NOMO-1 treated with dmso at 0.1 percent for 144 hours (cell line): ENCODE measurements at regions not wholly inside any gene's neighbourhood (a gene's known extent, or its start where the extent isn't known, plus 50 kb on each side); places are given as distances from the start of the nearest gene placed in this dataset.
"Not testable (repeated sequence)": the region's sequence is repeated elsewhere in the genome, so short reads cannot be mapped to it uniquely, and the experiment has no call there.

Source experiments
- DNase-seq: peaks from one replicate; lab custom pipeline; 2025; ENCODE audit not compliant: unreplicated experiment; lab: John Stamatoyannopoulos, UW

GRCh38 chrX:63581906-63582305 is 203.1 kb downstream of the ARHGEF9 start:
- DNase-seq: no peak

- no peak for DNase-seq
Measured at GRCh38 chrX:63581398-63581797, 203.6 kb downstream of the ARHGEF9 start.

- no peak for DNase-seq
Measured at GRCh38 chrX:63576533-63576932, 208.5 kb downstream of the ARHGEF9 start.

GRCh38 chrX:63575700-63576099 is 209.3 kb downstream of the ARHGEF9 start:
- not testable (repeated sequence) for DNase-seq

- no peak for DNase-seq
Measured at GRCh38 chrX:63566856-63567255, 215.7 kb upstream of the SPIN4 start.

GRCh38 chrX:63561425-63561824 is 210.3 kb upstream of the SPIN4 start:
- no peak for DNase-seq

GRCh38 chrX:63560601-63561218 is 209.6 kb upstream of the SPIN4 start:
- peak; percentile 27 for DNase-seq

- no peak for DNase-seq
Measured at GRCh38 chrX:63551856-63552255, 200.7 kb upstream of the SPIN4 start.

GRCh38 chrX:63530654-63531053 is 179.5 kb upstream of the SPIN4 start:
- no peak for DNase-seq

- no peak for DNase-seq
Measured at GRCh38 chrX:63529961-63530360, 178.8 kb upstream of the SPIN4 start.

GRCh38 chrX:63526863-63527262 is 175.7 kb upstream of the SPIN4 start:
- no peak for DNase-seq

- DNase-seq: no peak
Measured at GRCh38 chrX:63525491-63525890, 174.4 kb upstream of the SPIN4 start.

- not testable (repeated sequence) for DNase-seq
Measured at GRCh38 chrX:63519368-63519767, 168.2 kb upstream of the SPIN4 start.

- DNase-seq: no peak
Measured at GRCh38 chrX:63514569-63515080, 163.5 kb upstream of the SPIN4 start.

GRCh38 chrX:63513825-63514568 is 162.9 kb upstream of the SPIN4 start:
- no peak for DNase-seq

GRCh38 chrX:63511361-63511760 is 160.2 kb upstream of the SPIN4 start:
- DNase-seq: no peak

- DNase-seq: no peak
Measured at GRCh38 chrX:63508668-63509067, 157.5 kb upstream of the SPIN4 start.

GRCh38 chrX:63506320-63506719 is 155.2 kb upstream of the SPIN4 start:
- no peak for DNase-seq

GRCh38 chrX:63503541-63503940 is 152.4 kb upstream of the SPIN4 start:
- no peak for DNase-seq

GRCh38 chrX:63488546-63489373 is 137.6 kb upstream of the SPIN4 start:
- DNase-seq: no peak

GRCh38 chrX:63475200-63475599 is 124.1 kb upstream of the SPIN4 start:
- no peak for DNase-seq

GRCh38 chrX:63471004-63471403 is 119.9 kb upstream of the SPIN4 start:
- no peak for DNase-seq
